GM04504 (cell line): ENCODE measurements at regions not wholly inside any gene's neighbourhood (a gene's known extent, or its start where the extent isn't known, plus 50 kb on each side); places are given as distances from the start of the nearest gene placed in this dataset.

ENCODE experiments used
- DNase-seq: peaks from one replicate; pipeline ENCODE4 v3.0.0-alpha.2; 2012; ENCODE audit warnings: low read depth

DNA sequence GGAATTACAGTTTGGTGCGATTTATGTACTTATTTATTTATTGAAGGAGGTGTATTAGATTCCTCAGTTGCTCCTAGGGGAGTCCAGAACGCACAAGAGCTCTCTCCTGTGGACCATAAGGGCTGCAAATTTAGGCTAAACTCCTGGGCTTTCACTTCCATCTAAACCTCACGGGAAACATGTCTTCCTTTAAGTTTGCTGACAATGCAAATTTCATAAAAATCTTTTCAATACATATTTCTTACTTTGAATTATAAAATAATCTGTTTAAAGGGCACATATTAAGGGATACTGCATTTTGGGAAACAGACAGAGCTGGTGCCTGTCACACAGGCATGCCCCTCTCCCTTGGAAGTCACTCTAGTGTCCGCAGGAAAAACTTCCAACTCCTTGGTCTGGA is 438.0 kb upstream of the CPEB2 start:
- no peak for DNase-seq

GRCh38 chr4:14566518-14566917 is 435.8 kb upstream of the CPEB2 start:
- no peak for DNase-seq

GRCh38 chr4:14568351-14568750 is 433.9 kb upstream of the CPEB2 start:
- no peak for DNase-seq

GRCh38 chr4:14575289-14575688 is 427.0 kb upstream of the CPEB2 start:
- DNase-seq = no peak

DNA sequence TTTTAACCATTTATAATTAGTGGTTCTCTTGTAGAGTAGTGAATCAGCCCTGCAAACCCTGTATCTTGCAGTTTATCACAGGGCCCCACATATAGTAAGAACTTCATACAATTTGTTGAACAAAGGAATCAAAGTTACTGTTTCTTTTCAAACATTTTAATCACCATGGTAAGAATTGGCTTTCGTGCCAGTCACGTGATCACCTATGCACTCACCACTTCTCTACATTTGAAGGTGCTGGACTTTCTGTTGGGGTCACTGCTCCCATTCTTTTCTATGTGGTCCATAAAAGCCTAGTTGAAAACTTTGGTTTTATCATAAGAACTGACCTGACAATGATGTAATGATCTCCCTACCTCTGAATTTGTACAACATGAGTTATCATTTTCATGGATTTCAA is 426.4 kb upstream of the CPEB2 start:
- DNase-seq = no peak

- DNase-seq = no peak
These were observed 422.2 kb upstream of the CPEB2 start for GRCh38 chr4:14580061-14580460.

DNA sequence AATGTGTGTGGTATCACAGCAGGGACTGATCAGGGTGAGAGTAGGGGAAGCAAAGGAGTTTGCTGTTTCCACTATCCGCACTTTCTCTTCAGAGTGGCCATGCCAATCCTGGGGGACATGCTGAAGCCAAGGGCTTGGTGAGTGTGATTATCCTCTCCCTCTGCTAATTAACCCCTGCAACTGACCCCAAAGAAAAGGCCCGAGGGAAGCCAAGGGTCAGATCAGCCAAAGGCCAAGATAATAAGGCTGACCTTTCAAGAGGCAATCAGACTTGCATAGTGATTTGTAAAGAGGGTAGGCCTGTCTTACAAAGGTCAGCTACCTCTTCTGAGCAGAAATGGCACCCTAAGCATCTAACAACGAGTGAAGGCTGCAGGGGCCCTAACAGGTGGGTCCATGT is 420.5 kb upstream of the CPEB2 start:
- no peak for DNase-seq

- no peak for DNase-seq
These were observed 419.6 kb upstream of the CPEB2 start for GRCh38 chr4:14582677-14583076.

DNA sequence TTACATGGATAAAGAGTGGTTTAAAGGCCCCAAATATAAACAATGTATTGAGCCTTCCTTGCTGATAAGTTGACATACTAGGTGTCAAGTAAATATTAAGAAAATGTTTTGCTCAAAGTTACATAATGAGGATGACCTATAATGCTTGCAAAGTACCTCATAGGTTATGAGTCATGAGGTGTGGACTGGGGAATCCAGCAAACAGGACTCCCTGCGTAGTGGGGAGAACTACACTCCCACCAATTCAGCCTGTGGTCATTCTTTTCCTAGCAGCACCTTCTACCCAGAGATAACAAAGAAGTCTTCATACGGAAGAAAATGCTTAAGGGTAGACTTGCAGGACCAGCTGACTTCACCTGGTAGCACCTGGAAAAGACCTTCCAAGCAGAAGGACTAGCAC is 418.9 kb upstream of the CPEB2 start:
- DNase-seq = no peak

GRCh38 chr4:14583752-14584151 is 418.5 kb upstream of the CPEB2 start:
- DNase-seq = no peak

- no peak for DNase-seq
These were observed 409.3 kb upstream of the CPEB2 start for GRCh38 chr4:14592950-14593349.

DNA sequence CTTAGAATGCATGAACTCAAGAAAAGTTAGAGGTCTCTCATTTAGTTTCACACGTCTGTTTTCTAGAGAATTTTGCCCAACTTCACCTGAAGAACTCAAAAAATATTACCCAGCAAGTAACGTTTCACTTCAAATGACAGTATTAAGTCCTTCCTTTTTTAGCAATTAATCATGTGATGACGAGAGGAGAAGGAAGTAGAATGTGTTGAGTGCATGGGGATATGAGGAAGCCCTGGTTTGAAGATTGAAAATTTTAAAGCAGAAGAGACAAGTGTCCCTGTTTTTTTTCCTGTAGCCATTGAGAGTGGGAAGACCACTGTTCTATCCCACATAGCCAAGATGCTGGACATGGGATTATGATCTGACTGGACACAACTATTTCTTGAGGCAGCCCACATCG is 406.3 kb upstream of the CPEB2 start:
- DNase-seq = no peak

- DNase-seq = no peak
These were observed 405.8 kb upstream of the CPEB2 start for GRCh38 chr4:14596437-14596836.

DNA sequence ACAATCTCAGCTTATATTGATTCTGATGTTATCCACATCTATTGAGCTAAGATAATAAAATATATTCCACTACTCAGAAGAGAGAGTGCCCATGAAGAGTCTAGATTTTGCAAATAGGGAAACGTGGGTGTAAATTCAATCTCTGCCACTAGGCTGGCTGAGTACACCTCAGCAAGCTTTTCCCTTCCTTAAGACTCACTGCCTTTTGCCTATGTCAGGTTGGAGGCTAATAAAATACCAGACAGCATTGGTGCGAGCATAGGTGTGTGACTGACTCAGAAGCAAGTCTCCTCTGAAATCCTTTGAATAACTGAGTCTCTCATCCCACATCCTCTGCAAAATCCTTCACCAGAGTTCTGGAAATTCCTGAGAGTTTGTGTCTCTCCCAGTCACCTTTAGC is 405.4 kb upstream of the CPEB2 start:
- DNase-seq = no peak

GRCh38 chr4:14602206-14602605 is 400.1 kb upstream of the CPEB2 start:
- no peak for DNase-seq

DNA sequence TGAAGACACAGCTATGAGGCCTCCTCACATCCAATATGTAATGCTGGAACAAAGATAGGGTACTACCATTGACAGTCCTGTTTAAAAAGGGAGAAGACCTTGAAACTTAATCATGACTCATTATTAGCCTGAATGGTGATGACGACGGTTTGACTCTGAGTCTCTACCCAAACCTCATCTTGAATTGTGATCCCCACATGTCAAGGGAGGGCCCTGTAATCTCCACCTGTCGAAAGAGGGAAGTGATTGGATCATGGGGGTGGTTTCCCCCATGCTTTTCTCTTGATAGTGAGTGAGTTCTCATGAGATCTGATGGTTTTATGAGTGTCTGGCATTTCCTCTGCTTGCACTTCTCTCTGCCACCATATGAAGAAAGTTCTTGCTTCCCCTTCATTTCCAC is 395.3 kb upstream of the CPEB2 start:
- DNase-seq = no peak

- no peak for DNase-seq
These were observed 394.7 kb upstream of the CPEB2 start for GRCh38 chr4:14607578-14607977.

- DNase-seq = no peak
These were observed 393.7 kb upstream of the CPEB2 start for GRCh38 chr4:14608630-14609029.

DNA sequence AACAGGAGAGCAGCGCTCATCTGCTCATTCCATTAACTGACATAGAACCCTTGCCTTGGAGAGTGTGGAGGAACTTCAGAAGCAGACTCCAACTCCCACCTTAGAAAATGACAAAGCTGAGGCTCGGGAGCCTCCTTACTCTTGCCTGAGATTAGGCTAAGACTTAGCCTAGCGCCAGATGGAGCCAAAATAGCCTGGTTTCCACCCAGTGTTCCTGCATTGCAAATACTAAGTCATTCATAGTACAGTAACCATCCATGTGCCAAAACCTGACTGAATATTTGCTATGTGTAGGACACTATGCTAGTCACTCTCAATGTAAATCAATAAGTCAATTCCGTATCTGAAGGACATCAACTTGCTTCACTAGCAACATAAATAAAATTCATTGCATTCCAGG is 387.4 kb upstream of the CPEB2 start:
- no peak for DNase-seq

DNA sequence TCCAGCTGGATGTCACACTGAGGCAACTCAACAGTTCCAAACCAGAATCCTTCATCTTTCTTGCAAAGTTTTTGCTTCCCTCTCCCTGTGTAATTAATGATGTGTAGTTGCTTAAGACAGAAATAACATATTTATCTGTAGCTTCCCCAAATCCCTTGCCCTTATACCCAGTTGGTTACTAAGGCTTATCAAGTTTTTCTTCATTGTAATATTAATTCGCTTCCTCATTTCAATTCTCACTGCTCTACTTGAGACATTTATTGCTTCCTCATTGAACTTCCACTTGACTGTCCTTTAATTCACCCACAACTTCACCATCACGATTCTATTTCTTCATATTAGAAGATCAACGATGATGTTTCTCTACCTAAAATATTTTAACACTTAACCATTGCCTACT is 386.6 kb upstream of the CPEB2 start:
- DNase-seq = no peak

GRCh38 chr4:14620567-14621141 is 381.6 kb upstream of the CPEB2 start:
- no peak for DNase-seq

GRCh38 chr4:14621731-14622463 is 380.4 kb upstream of the CPEB2 start:
- no peak for DNase-seq

DNA sequence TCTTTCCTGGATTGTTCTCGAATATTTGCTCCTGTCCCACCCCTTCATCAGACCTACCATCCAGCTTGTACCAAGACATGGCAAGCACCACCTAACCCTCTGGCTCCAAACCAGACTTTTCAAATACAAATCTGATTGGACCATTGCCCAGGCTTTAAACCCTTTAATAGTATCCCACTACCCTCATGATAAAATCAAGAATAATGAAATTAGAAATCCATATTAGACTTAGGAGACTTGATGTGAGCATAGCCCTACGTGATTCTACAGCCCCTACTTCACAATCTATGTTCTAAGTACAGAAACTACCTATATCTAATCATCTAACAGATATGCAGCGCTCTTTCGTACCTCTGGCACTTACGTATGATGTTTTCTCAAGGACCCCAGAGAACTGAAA is 375.2 kb upstream of the CPEB2 start:
- no peak for DNase-seq

DNA sequence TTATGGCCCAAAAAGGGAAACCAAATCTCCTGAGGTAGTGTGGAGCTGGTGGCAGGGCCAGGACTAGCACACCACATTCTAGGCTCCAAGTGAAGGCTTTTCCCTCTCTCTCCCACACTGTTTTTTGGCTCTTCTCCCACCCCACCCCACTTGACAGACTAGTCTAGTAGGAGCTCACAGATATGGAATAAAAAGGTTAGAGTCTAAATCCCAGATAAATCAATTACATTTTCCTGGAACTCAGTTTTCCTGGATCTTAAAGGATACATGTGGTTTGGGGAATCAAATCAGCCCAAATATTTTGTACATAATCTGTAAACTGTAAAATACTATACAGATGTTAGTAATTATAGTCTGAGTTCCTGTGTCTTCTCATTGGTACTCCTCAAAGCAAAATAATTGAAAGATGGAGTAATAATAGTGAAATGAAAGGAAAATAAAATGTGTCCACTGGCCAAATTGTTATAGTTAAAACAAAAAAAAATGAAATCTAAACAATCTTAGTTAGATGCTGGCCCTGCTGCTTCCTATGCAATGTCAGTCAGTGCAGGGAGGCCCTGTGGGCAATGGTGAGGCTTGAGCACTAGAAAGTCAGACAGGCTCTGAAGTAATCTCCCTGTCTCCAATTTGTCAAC is 370.4 kb upstream of the CPEB2 start:
- no peak for DNase-seq
